Activated CD8-positive, alpha-beta memory T cell treated with anti-CD3 and anti-CD28 coated beads for 36 hours (primary cell): ENCODE measurements at regions not wholly inside any gene's neighbourhood (a gene's known extent, or its start where the extent isn't known, plus 50 kb on each side); places are given as distances from the start of the nearest gene placed in this dataset.
"Not testable (repeated sequence)": the region's sequence is repeated elsewhere in the genome, so short reads cannot be mapped to it uniquely, and the experiment has no call there.

Experiments
- CTCF ChIA-PET: fragments of 350-600 bp; sonication (Branson Sonifier 250); formaldehyde crosslinking; loops from one replicate; lab custom pipeline; 2021; ENCODE audit warnings: antibody characterized with exemption; lab: Charles Lee
- POLR2A ChIA-PET: fragments of 350-600 bp; sonication (Branson Sonifier 250); formaldehyde crosslinking; loops from one replicate; lab custom pipeline; 2021; ENCODE audit warnings: antibody characterized with exemption; lab: Charles Lee

DNA sequence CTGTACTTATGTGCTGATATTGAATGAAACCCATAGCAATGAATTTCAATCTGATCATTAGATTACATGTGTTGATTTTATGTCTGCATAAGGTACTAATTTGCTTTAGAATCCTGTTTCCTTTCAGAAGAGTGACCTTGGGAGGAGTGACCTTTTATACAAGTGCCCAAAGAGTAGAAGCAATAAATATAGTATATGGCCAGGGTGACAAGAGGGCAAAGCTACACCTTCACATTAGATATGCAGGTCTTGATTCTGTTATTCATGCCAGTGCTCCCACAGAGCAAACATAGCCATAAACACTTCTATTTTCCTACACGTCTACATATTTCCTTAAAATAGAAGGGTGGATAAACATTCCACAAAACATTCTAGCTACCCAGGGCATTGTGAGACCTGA is 158.2 kb upstream of the RAP2B start:
- POLR2A ChIA-PET, result no interaction called here
- CTCF ChIA-PET, result no interaction called here

DNA sequence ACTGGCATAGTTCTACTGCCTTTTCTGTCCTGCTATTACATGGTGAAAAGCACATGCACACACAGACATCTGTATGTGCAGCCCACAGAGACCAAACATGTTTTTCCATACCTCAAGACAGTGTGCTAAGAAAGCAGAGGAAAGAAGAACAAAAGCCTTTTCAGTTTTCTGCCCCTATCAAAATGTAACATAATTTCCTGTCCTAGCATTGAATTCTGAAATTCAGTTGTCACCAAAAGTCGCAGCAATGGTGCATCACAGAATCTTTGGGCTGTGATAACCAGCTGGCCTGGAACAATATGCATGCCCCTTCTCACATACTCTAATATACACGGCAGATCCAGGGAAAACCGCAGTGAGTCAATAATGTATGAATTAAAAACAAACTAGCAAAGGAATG is 153.8 kb upstream of the RAP2B start:
- POLR2A ChIA-PET, result no interaction called here
- CTCF ChIA-PET, result no interaction called here

DNA sequence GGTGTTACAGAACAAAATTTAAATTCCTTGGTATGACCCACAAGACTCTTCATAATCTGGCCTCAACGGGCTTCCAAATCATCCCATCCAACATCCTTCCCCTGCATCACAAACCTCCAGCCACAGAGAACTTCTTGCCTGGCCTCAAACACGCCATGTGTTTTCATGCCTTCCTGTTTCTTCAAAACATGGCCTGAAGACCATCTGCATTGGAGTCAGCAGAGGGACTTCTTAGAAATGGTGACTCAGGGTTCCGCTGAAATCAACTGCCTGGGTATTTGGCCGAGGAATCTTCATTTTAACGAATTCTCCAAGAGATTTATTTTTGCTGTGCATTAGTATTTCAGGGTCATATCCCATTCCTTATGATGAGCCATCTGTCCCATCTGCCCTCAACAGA is 138.1 kb upstream of the RAP2B start:
- ChIA-PET CTCF (no interaction called here), POLR2A (no interaction called here)

DNA sequence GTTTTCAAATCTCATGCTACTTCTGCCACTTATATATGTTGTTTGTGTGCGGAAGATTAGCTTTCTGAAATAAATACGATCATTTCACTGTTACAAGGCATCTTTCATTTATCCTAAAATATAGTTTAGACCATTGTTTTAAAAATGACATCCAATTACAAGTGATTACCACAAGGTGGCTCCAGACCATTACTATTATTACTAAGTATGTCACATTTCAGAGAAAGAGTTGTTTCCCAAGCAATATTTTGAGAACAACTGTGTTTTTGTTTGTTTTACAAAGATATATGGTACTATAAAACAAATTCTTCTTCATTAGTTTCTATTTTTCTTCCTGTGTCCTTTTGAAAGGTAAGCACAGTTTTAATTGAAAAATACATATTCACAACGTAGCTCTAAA is 136.0 kb upstream of the RAP2B start:
- ChIA-PET CTCF (no interaction called here), POLR2A (no interaction called here)

DNA sequence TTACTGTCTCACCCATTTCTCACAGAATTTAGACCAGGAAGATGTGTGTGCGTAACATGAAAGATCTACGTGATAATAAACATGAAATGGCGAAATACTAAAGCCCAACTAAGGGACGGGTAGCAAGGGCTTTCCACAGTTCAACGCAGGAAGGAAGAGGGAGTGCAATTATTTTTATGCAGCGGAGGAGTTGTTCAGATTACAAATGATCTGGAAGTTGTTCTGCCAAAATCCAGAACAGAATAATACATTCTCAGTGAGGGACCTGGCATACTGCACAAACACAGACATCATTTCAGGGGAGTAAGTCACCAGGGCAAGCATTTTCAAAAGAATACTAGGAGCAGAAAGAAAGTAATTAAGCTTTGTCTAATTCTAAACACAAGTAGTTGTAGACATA is 133.6 kb upstream of the RAP2B start:
- CTCF ChIA-PET, result no interaction called here
- POLR2A ChIA-PET, result no interaction called here

DNA sequence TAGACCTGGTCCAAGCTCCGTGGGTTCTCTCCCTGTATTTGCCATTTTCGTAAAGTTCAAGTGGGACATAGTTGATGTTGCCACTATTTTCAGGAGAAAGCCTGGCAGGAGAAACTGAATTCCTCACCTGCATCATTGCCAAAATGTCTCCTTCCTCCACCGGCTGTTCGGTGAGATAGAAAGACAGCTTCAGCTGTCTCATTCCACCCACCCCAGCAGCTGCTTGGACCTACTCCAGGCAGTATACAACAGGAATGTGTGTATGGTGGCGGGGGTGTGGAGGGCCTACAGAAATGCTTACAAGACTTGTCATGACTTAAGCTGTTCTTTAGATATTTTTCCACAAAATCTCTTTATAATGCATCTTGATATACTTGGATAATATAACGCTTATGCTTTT is 132.7 kb upstream of the RAP2B start:
- ChIA-PET POLR2A (no interaction called here), CTCF (no interaction called here)

DNA sequence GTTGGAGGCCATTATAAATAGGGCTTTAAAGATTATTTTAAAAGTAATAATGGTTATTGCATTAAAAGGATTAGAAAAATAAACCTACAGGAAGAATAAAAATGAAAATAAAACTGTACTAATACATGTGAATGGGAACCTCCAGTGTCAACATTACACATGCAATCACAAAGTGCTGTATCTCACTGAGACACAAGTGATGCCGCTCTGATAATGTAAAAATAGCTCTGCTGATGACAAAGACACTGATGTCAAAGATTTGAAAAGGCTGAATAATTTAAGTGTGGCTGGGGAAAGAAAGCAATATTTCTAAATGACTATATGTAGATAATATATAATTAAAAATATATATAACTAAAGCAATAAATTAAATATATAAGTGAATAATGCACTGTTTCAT is 129.1 kb upstream of the RAP2B start:
- POLR2A ChIA-PET, result no interaction called here
- CTCF ChIA-PET, result no interaction called here

DNA sequence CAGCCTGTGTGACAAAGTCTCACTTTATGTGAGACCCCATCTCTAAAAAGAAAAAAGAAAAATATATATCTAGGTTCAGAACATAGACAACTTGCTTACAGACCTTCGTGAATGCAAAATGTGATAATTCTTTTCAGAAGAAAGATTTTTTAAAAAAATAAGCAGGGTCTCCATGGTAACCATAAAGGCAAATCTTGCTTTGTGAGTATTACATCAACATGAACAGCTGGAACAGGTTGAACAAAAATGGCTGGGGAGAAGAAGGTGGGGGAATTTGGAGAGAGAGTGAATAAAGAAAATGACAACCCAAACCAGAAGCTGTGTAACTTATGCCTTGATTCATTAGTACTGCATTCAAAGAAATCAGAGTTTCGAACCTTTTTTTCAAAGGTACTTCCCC is 125.2 kb upstream of the RAP2B start:
- ChIA-PET CTCF (no interaction called here), POLR2A (no interaction called here)

DNA sequence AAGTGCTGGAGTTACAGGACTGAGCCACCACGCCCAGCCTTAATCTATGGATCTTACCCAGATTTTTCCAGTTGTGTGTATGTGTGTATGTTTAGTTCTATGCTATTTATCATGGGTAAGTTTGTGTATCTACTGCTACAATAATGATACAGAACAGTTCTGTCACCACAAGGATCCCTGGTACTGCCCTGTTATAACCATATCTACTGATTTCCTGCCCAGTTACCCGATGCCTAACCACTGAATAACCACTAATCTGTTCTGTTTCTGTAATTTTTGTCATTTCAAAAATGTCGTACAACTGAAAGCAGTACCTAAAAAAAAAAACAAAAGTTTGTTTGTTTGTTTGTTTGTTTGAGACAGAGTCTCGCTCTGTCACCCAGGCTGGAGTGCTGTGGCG is 123.7 kb upstream of the RAP2B start:
- ChIA-PET POLR2A (no interaction called here), CTCF (no interaction called here)

DNA sequence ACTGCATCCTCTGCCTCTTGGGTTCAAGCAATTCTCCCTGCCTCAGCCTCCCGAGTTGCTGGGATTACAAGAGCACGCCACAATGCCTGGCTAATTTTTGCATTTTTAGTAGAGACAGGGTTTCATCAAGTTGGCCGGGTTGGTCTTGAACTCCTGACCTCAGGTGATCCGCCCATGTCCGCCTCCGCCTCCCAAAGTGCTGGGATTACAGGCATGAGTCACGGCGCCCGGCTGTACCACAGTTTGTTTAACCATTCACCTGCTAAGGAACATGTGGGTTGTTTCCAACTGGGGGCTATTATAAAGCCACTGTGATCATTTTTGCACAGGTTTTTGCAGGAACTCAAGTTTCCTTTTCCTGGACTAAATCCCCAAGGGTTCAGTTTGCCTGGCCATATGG is 123.2 kb upstream of the RAP2B start:
- ChIA-PET CTCF (no interaction called here), POLR2A (interaction anchor here (0.7 kb wide), 1 partner anchor 272 kb away, joined by 3 read pairs; no protein-coding TSS in a partner anchor)

DNA sequence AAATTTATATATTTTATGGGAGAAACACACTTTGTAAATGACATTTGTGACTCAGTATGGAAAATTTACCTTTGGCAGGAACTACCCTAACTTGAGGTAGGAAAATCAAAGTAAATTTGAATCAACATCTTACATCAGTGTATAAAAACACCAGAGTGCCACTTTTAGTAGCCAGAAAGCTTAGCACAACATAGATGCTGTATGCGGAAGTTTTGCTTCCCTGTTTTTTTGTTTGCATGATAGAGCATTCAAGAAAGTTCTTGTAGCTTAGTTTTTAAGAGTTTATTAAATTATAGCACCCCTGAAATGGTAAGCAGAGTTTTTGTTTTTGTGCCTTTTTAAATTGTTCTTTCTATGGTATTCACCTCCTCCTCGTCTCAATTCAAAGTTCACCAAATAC is 120.8 kb upstream of the RAP2B start:
- CTCF ChIA-PET, result interaction anchor here (0.6 kb wide), 2 partner anchors 76 to 147 kb away, joined by 3 read pairs; no protein-coding TSS in a partner anchor
- POLR2A ChIA-PET, result no interaction called here

DNA sequence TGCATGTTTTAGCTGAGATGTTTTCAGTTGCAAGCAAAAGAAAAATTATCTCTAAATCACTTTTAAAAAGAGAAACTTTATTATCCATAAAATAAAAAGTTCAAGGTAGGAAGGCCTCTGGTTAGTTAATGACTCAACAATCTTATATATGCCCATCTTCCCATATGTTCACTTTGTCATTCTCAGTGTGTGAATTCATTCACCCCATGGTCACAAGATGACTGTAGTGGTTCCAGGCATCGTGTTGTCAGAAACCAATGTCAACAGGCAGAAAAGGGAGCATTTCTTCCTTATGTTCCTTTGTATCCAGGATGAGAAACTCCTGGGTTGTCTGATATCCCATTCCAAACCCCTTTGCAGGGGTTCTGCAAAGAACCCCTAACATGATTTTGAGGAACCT is 119.9 kb upstream of the RAP2B start:
- ChIA-PET CTCF (no interaction called here), POLR2A (no interaction called here)

DNA sequence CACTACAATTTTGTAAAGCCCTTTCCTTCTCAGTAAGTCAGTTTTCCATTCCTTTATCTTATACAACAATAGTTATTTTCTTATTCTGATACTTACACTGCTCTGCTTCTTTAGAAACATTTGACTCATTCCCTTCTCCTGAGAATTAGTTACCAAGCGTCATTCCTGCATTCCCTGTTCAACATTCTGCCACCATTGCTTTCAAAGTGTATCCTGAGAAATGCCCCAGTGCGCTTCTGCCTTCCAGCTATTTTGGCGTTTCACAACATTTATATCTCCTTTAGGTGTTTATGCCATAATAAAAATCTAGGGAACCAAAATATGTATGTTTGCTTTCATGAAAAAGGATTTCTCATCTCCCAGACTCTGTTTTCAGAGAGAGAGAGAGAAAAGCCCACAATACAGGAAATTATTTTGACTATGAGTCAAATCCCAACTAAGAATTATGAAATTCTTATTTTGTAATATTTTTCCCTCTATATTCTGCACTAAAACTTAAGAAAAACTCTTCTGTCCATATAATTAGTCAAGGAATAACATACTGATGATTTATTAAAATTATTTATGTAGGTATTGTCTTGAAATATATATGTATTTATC is 118.2 kb upstream of the RAP2B start:
- ChIA-PET POLR2A (no interaction called here), CTCF (interaction anchor here (0.7 to 0.8 kb wide), 2 partner anchors 88 to 123 kb away, joined by 3 read pairs; no protein-coding TSS in a partner anchor)

DNA sequence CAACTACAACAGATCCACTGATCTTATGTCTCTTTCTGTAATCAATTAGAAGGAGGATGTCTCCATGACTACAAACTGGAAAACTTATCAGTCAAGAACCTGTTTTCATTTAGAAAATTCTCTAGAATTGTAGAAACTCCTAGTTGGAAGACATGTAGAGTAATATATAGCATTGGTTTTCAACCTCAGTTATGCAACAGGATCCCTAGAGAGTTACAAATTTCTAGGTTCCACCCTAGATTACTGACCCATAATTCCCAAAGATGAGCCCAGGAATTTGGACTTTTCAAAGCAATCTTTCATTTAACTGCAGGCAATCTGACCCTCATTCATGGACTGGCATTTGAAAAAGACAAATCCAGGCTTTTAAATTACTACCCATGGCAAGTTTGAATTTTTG is 116.9 kb upstream of the RAP2B start:
- POLR2A ChIA-PET, result no interaction called here
- CTCF ChIA-PET, result no interaction called here

DNA sequence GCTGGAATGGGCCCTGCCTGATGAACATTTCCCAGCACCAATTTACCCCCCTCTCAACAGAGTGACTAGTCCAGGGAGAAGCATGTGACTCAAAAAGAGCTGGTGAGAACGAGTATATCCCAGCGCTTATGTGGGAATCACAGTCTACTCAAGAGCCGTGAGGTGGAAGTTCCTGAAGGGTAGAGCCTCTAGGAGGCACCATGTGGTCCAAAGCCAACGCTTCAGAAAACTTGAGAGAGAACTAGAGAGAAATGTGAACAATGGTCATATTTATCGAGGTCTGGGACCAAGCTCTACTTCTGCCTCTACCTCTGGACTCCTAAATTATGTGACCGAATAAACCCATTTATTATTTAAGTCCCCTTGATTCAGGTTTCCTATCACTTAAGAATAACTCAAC is 111.0 kb upstream of the RAP2B start:
- ChIA-PET CTCF (no interaction called here), POLR2A (no interaction called here)

DNA sequence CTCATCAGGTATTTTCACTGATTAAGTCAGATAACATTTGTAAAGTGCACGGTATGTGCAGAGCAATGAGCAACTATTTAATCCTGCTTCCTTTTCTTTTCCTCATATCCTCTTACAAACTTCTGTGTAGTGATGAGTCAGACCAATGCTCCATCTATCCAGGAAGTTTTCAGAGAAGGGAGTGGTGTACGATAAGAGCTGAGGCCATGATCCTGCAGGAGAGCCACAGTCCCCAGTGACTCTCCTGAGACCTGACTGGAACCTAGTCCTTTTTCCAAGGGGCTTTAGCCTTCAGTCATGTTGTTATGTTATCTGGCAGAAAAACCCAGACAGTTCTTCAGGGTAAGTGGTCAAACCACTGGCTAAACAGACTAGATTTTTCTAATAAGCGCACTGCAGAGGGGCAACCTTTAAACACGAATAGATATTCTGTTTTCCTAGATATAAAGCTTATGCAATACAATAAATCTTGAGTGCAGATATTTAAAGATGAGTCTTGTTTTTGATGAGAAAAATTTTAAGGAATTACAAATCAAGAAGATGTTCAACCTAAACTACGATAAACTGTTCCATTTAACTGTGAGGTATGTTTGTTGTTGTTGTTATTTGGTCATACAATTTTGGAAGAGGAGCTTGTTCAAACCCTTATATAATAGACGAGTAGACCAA is 110.5 kb upstream of the RAP2B start:
- ChIA-PET POLR2A (no interaction called here), CTCF (no interaction called here)

DNA sequence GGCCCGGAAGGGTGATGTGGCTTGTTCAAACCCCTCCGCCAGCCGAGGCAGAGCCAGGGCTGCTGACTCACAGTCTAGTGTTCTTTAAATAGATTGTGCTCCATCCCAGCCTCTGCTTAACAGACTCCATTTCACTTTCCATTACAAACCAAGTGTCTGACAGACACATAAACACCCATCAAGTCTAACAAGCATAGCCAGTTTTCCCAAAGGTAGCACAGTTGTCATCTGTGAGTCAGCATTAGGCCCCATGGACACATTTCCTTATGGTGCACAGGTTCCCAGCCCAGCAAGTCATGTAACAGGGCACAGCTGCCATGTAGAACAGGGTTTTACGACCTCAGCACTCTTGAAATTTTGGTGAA is 109.9 kb upstream of the RAP2B start:
- POLR2A ChIA-PET, result no interaction called here
- CTCF ChIA-PET, result no interaction called here

DNA sequence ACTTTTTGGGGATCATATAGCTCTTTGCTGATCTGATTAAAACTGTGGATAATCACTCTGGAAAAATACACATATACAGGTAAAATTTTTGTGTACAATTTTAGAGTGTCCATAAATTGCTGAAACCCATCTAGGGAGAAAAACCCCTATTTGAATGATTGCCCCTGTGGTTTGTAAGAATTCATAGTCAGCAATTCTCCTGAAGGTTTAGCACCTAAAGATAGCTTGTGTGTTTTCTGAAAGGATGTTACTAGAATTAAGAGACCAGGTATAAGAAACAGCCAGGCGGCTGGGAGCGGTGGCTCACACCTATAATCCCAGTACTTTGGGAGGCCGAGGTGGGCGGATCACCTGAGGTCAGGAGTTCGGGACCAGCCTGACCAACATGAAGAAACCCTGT is 106.8 kb upstream of the RAP2B start:
- ChIA-PET CTCF (no interaction called here), POLR2A (interaction anchor here (0.7 kb wide), 1 partner anchor 323 kb away, joined by 7 read pairs; no protein-coding TSS in a partner anchor)

DNA sequence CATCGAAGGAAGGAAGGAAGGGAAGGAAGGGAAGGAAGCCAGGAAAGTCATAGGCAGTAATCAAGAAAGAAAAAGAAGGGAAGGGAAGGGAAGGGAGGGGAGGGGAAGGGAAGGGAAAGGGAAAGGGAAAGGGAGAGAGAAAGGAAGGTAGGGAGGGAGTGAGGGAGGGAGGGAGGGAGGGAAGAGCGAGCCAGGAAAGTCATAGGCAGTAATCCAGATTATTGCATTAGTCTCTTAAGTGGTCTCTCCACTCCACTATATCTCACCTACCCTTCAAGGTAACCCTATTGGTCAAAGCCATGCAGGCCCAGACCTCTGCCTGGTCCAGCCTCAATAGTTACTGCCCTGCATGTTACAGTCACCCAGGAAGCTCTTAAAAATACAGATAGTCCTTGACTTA is 106.2 kb upstream of the RAP2B start:
- ChIA-PET CTCF (no interaction called here), POLR2A (no interaction called here)

DNA sequence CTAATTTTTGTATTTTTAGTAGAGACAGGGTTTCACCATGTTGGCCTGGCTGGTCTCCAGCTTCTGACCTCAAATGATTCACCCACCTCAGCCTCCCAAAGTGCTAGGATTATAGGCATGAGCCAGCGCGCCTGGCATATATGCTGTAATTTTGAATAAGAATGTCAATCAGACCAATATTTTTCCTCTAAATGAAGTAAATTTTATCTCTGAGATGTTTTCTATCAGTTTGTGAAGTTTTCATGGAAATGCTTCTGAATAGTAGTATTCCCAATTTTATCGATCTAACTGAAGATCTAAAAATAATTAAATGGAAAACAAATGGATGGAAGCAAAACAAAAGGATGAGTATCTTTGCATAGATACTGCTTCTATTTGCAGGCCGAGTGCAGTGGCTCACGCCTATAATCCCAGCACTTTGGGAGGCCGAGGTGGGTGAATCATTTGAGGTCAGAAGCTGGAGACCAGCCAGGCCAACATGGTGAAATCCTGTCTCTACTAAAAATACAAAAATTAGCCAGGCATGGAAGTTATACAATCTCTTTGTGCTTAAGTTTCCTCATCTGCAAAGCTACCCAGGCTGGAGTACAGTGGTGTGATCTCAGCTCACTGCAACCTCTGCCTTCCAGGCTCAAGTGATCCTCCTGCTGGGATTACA is 103.9 kb upstream of the RAP2B start:
- POLR2A ChIA-PET, CTCF ChIA-PET: not testable (repeated sequence)

DNA sequence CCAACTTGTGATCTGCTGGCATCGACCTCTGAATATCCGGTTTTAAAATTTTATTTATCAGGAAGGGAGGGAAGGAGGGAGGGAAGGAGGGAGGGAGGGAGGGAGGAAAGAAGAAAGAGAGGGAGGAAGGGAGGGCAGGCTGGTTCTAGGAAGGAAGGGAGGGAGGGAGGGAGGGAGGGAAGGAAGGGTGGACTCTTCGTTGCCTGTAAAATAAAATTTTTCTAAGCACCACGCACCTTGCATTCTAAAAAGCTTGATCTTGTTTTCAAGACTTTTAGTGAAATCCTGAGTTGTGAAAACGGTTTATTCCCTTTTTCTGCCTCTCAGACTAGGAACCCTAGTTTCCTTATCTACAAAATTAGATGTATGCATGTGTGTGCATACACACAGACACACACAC is 101.7 kb upstream of the RAP2B start:
- CTCF ChIA-PET, result no interaction called here
- POLR2A ChIA-PET, result no interaction called here
